Gastroesophageal sphincter (tissue), 4 donors: ENCODE measurements at regions not wholly inside any gene's neighbourhood (a gene's known extent, or its start where the extent isn't known, plus 50 kb on each side); places are given as distances from the start of the nearest gene placed in this dataset.

Experiments
- ATAC-seq: fragments of 150-250 bp; one replicate; pipeline ENCODE4 v1.9.1; 2016; ENCODE audit warnings: mild to moderate bottlenecking, moderate library complexity
- H3K27ac ChIP-seq, 4 donors: fragments of 200-600 bp; sonication (generic) in 3 of 4; 1 replicate in 3 of 4; 2 replicates in 1 of 4; pipeline ENCODE4 v1.5.1; 2016 to 2019
- H3K27me3 ChIP-seq: fragments of 200-600 bp; sonication (generic); one replicate; pipeline ENCODE4 v1.5.1; 2019
- H3K36me3 ChIP-seq, 2 donors: fragments of 200-600 bp; sonication (generic); one replicate each; pipeline ENCODE4 v1.5.1; 2019; ENCODE audit warnings: control low read depth in 1 of 2
- H3K4me1 ChIP-seq, 3 donors: fragments of 200-600 bp; sonication (generic); 1 replicate in 2 of 3; 2 replicates in 1 of 3; pipeline ENCODE4 v1.5.1; 2016 to 2019; ENCODE audit warnings: control low read depth in 2 of 3
- H3K4me3 ChIP-seq, 2 donors: fragments of 200-600 bp; sonication (generic); one replicate each; pipeline ENCODE4 v1.5.1; 2019; ENCODE audit warnings: mild to moderate bottlenecking in 1 of 2, moderate library complexity in 1 of 2
- H3K9me3 ChIP-seq, 3 donors: fragments of 200-600 bp; sonication (generic); one replicate each; pipeline ENCODE4 v1.5.1; 2017 to 2019; ENCODE audit warnings: control low read depth in 2 of 3
- EP300 ChIP-seq: sonication (generic); formaldehyde crosslinking; IDR thresholded peaks from one replicate; pipeline ENCODE4 v1.6.1; 2017; ENCODE audit warnings: antibody characterized with exemption, mild to moderate bottlenecking
- POLR2A ChIP-seq, 2 donors: fragments of 450-650 bp; IDR thresholded peaks; one replicate each; pipeline ENCODE4 v1.6.1; 2017; ENCODE audit warnings: antibody characterized with exemption in 2 of 2, mild to moderate bottlenecking in 2 of 2, moderate library complexity in 1 of 2
- POLR2AphosphoS5 ChIP-seq: sonication (generic); formaldehyde crosslinking; IDR thresholded peaks from one replicate; pipeline ENCODE4 v1.6.1; 2017; ENCODE audit warnings: antibody characterized with exemption
- WGBS, 2 donors: methylation state at CpG; one replicate each; pipeline ENCODE4 v1.1.5; 2018; ENCODE audit warnings: low coverage in 1 of 2; 5-methylcytosine and 5-hydroxymethylcytosine counted together
- TF ChIP-seq, protein P1 (sequence below), 4 experiments: fragments of 200-600 bp in 2 of 4; fragments of 450-650 bp in 2 of 4; sonication (generic) in 1 of 4; IDR thresholded peaks; one replicate each; pipeline ENCODE4 v1.5.1; 2017 to 2019; ENCODE audit warnings: antibody characterized with exemption in 4 of 4, mild to moderate bottlenecking in 2 of 4, moderate library complexity in 2 of 4

DNA sequence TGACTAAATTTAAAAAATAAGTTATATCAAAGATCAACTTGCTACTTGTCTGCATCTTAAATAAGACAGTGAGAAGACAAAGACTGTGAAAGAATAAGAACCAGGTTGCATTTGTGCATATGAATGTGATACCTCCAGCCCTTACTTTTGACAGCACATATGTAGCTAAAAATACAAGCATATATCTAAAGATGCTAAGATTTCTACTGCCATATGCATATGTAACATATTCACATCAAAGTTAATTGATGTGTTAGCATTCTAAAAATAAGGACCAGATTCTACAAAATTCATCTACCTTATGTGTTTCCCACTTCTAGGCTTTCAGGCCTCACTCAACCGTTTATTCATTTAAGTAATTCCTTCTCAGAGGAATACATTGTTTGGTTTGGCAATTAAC is 1120.3 kb upstream of the LRRTM3 start:
- H3K4me3 ChIP-seq = no peak overlapping the region
- 52 to 80% methylated on average over 1 of the region's 1 CpG for WGBS, 2 donors
- H3K36me3 ChIP-seq = no peaks in the 10 kb centered on the region
- H3K27me3 ChIP-seq = no peaks in the 10 kb centered on the region
- ATAC-seq = no peak
- no peaks in the 10 kb centered on the region for H3K9me3 ChIP-seq
- H3K27ac ChIP-seq = no peak overlapping the region
- no peaks in the 10 kb centered on the region for H3K4me1 ChIP-seq
- no peak for TF ChIP-seq POLR2AphosphoS5
- TF ChIP-seq POLR2A (IDR thresholded peaks at IDR 0.05) = no peak
- TF ChIP-seq, protein P1, sequence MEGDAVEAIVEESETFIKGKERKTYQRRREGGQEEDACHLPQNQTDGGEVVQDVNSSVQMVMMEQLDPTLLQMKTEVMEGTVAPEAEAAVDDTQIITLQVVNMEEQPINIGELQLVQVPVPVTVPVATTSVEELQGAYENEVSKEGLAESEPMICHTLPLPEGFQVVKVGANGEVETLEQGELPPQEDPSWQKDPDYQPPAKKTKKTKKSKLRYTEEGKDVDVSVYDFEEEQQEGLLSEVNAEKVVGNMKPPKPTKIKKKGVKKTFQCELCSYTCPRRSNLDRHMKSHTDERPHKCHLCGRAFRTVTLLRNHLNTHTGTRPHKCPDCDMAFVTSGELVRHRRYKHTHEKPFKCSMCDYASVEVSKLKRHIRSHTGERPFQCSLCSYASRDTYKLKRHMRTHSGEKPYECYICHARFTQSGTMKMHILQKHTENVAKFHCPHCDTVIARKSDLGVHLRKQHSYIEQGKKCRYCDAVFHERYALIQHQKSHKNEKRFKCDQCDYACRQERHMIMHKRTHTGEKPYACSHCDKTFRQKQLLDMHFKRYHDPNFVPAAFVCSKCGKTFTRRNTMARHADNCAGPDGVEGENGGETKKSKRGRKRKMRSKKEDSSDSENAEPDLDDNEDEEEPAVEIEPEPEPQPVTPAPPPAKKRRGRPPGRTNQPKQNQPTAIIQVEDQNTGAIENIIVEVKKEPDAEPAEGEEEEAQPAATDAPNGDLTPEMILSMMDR (IDR thresholded peaks at IDR 0.05) = no peak
- TF ChIP-seq EP300 = no peak

DNA sequence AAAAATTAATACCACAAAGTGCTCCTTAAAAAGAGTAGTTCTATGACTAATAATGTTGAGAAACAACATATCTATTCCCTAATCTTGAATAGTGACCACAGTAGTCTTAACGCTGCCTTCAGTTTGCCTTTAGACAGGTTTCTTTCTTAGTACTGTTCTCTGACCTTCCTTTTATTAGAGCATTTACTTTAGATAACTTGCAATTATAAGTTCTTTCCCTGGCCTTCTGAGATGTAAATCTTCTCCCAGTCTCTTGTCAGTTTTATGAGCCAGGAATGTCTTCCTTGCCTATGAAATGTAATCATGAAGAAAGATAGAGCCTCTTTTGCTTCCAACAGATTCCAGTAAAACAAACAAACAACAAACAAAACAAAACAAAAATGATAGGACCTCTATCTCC is 1119.8 kb upstream of the LRRTM3 start:
- Histone ChIP-seq H3K36me3 (no peaks in the 10 kb centered on the region), H3K4me1 (no peaks in the 10 kb centered on the region), H3K4me3 (no peak overlapping the region), H3K27me3 (no peaks in the 10 kb centered on the region), H3K9me3 (no peaks in the 10 kb centered on the region), H3K27ac (no peak overlapping the region)
- 67 to 80% methylated on average over 1 of the region's 1 CpG for WGBS, 2 donors
- no peak for ATAC-seq
- TF ChIP-seq POLR2AphosphoS5 = no peak
- no peak for TF ChIP-seq POLR2A (IDR thresholded peaks at IDR 0.05)
- TF ChIP-seq EP300 = no peak

DNA sequence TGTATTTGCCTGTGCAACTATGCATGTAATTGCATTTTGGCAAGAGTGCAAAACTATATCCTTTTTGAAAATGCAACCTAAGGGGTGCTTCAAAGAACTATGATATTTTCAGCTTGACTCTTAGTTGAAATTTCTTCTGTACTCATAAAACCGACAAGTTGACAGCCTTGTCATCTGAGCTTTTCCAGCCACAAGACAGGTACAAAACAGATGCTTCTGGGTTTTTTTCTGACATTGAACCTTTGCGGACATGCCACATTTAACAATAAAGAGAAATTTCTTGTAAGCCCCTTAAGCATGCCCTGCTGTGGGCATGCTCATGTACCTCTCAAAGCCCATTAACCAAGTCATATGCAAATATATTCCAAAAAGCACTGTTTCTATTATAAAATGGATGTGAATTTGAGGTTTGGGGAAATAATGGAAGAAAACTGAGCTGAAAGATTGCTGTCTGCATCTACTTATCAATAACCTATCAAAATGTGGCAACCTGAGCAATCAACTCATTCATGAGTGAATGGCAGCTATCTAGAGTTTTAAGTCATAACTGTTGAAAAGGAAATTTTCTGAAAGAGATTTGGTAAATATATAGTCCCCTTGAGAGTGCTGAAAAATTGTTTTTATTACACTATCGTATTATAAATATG is 1117.0 kb upstream of the LRRTM3 start:
- H3K27me3 ChIP-seq = no peaks in the 10 kb centered on the region
- H3K4me3 ChIP-seq = no peak overlapping the region
- H3K27ac ChIP-seq = no peak overlapping the region
- H3K9me3 ChIP-seq = no peaks in the 10 kb centered on the region
- H3K4me1 ChIP-seq = no peaks in the 10 kb centered on the region
- ATAC-seq = no peak
- H3K36me3 ChIP-seq = no peaks in the 10 kb centered on the region
- 82 to 92% methylated on average over 3 of the region's 3 CpGs for WGBS, 2 donors
- TF ChIP-seq POLR2AphosphoS5 (no peak), EP300 (no peak), POLR2A (IDR thresholded peaks at IDR 0.05) (no peak)
- TF ChIP-seq, protein P1 (IDR thresholded peaks at IDR 0.05) = no peak

DNA sequence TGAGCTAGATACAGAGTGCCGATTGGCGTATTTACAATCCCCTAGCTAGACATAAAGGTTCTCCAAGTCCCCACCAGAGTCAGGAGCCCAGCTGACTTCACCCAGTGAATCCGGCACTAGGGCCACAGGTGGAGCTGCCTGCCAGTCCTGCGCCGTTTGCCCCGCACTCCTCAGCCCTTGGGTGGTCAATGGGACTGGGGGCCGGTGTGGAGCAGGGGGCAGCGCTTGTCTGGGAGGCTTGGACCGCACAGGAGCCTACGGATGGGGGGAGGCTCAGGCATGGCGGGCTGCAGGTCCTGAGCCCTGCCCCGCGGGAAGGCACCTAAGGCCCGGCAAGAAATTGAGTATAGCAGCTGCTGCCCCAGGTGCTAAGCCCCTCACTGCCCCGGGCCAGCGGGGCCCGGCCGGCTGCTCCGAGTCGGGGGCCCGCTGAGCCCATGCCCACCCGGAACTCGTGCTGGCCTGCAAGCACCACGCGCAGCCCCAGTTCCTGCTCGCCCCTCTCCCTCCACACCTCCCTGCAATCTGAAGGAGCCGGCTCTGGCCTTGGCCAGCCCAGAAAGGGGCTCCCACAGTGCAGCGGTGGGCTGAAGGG is 1113.8 kb upstream of the LRRTM3 start:
- TF ChIP-seq EP300 (no peak), POLR2A (IDR thresholded peaks at IDR 0.05) (no peak), POLR2AphosphoS5 (no peak)
- TF ChIP-seq, protein P1 (IDR thresholded peaks at IDR 0.05) = no peak
- 95 to 100% methylated on average over 1 to 20 of the region's 28 CpGs for WGBS, 2 donors

DNA sequence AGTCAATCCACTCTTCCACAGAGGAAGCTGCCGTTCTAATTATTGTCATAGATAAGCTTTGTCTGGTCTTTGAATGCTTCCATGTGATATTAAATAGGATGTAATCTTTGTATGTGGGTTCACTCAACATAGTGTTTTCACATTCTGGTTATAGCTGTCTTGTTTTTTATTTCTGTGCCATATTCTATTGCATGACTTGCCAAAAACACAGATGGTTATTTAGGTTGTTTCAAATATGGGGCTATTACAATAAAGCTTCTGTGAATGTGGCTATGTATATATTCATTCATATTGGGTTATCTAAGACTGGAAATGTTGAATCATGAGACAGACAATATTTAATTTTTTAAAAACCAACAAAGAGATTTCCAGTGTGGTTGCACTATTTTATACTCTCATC is 1109.3 kb upstream of the LRRTM3 start:
- Histone ChIP-seq H3K9me3 (no peaks in the 10 kb centered on the region), H3K27me3 (no peaks in the 10 kb centered on the region), H3K4me1 (no peaks in the 10 kb centered on the region), H3K4me3 (no peak overlapping the region), H3K36me3 (no peaks in the 10 kb centered on the region), H3K27ac (no peak overlapping the region)
- no peak for ATAC-seq
- 33 to 63% methylated on average over 1 of the region's 1 CpG for WGBS, 2 donors
- TF ChIP-seq, protein P1 (IDR thresholded peaks at IDR 0.05) = no peak
- TF ChIP-seq POLR2A (IDR thresholded peaks at IDR 0.05) (no peak), EP300 (no peak), POLR2AphosphoS5 (no peak)

More for the DNA sequence above, 1113.8 kb upstream of the LRRTM3 start:
- no peaks in the 10 kb centered on the region for H3K4me1 ChIP-seq
- no peak for ATAC-seq
- H3K9me3 ChIP-seq = no peaks in the 10 kb centered on the region
- no peaks in the 10 kb centered on the region for H3K36me3 ChIP-seq
- no peak overlapping the region for H3K27ac ChIP-seq
- H3K27me3 ChIP-seq = no peaks in the 10 kb centered on the region
- no peak overlapping the region for H3K4me3 ChIP-seq
